ENCODE measurements at regions not wholly inside any gene's neighbourhood (a gene's known extent, or its start where the extent isn't known, plus 50 kb on each side); places are given as distances from the start of the nearest gene placed in this dataset.

GRCh38 chr13:44151474-44151873 is 222.2 kb upstream of the SERP2 start:
- TF ChIP-seq REST (IDR thresholded peaks at IDR 0.05; ENCODE audit: insufficient read depth in 1 of 2, low read depth in 2 of 2, low read length in 2 of 2) (no peak), FOXP2 (optimal IDR thresholded peaks at IDR 0.05; ENCODE audit: borderline replicate concordance, extremely low read depth, extremely low read length, insufficient read depth) (no peak), SIN3A (IDR thresholded peaks at IDR 0.05; ENCODE audit: borderline replicate concordance, insufficient read depth, low read length) (no peak), TAF1 (IDR thresholded peaks at IDR 0.05; ENCODE audit: borderline replicate concordance, insufficient read depth, low read length) (no peak), POLR2AphosphoS5 (IDR thresholded peaks at IDR 0.05; ENCODE audit: low read depth, low read length) (no peak)

GRCh38 chr13:44153496-44153895 is 220.1 kb upstream of the SERP2 start:
- TF ChIP-seq SIN3A (IDR thresholded peaks at IDR 0.05; ENCODE audit: borderline replicate concordance, insufficient read depth, low read length) = no peak

- TF ChIP-seq TAF1 (IDR thresholded peaks at IDR 0.05; ENCODE audit: borderline replicate concordance, insufficient read depth, low read length) (no peak), SIN3A (IDR thresholded peaks at IDR 0.05; ENCODE audit: borderline replicate concordance, insufficient read depth, low read length) (no peak), FOXP2 (optimal IDR thresholded peaks at IDR 0.05; ENCODE audit: borderline replicate concordance, extremely low read depth, extremely low read length, insufficient read depth) (no peak), POLR2AphosphoS5 (IDR thresholded peaks at IDR 0.05; ENCODE audit: low read depth, low read length) (no peak), REST (IDR thresholded peaks at IDR 0.05; ENCODE audit: insufficient read depth in 1 of 2, low read depth in 2 of 2, low read length in 2 of 2) (no peak)
Observed at GRCh38 chr13:44155422-44156293, 218.0 kb upstream of the SERP2 start.

- no peak for TF ChIP-seq SIN3A (IDR thresholded peaks at IDR 0.05; ENCODE audit: borderline replicate concordance, insufficient read depth, low read length)
- no peak for TF ChIP-seq REST (IDR thresholded peaks at IDR 0.05; ENCODE audit: insufficient read depth in 1 of 2, low read depth in 2 of 2, low read length in 2 of 2)
- no peak for TF ChIP-seq TAF1 (IDR thresholded peaks at IDR 0.05; ENCODE audit: borderline replicate concordance, insufficient read depth, low read length)
- TF ChIP-seq FOXP2 (optimal IDR thresholded peaks at IDR 0.05; ENCODE audit: borderline replicate concordance, extremely low read depth, extremely low read length, insufficient read depth) = no peak
- no peak for TF ChIP-seq POLR2AphosphoS5 (IDR thresholded peaks at IDR 0.05; ENCODE audit: low read depth, low read length)
Observed at GRCh38 chr13:44156294-44156658, 217.3 kb upstream of the SERP2 start.

- no peak for TF ChIP-seq FOXP2 (optimal IDR thresholded peaks at IDR 0.05; ENCODE audit: borderline replicate concordance, extremely low read depth, extremely low read length, insufficient read depth)
- no peak for TF ChIP-seq TAF1 (IDR thresholded peaks at IDR 0.05; ENCODE audit: borderline replicate concordance, insufficient read depth, low read length)
- TF ChIP-seq REST (IDR thresholded peaks at IDR 0.05; ENCODE audit: insufficient read depth in 1 of 2, low read depth in 2 of 2, low read length in 2 of 2) = no peak
- TF ChIP-seq SIN3A (IDR thresholded peaks at IDR 0.05; ENCODE audit: borderline replicate concordance, insufficient read depth, low read length) = no peak
- TF ChIP-seq POLR2AphosphoS5 (IDR thresholded peaks at IDR 0.05; ENCODE audit: low read depth, low read length) = no peak
Observed at GRCh38 chr13:44157606-44158005, 216.0 kb upstream of the SERP2 start.

All from PFSK-1 (cell line).